GM12878 (cell line): ENCODE measurements at regions not wholly inside any gene's neighbourhood (a gene's known extent, or its start where the extent isn't known, plus 50 kb on each side); places are given as distances from the start of the nearest gene placed in this dataset.

Source experiments
- ATAC-seq: fragments of 200-7000 bp; cut with Tn5 transposase; 3 replicates; pipeline ENCODE4 v1.9.1; 2020; ENCODE audit warnings: mild to moderate bottlenecking, moderate library complexity
- BruUV-seq: library from RNA; stranded (reverse); fragments of 400-500 nt; replicated peaks from 2 replicates; lab custom pipeline; 2021; lab: Mats Ljungman, UMichigan
- CTCF ChIA-PET: fragments of 300-600 bp; sonication (Branson Sonifier 250); formaldehyde crosslinking; extraction: SDS; loops from one replicate; lab custom pipeline; 2021; ENCODE audit warnings: inconsistent platforms; lab: Yijun Ruan, JAX
- POLR2A ChIA-PET: fragments of 350-600 bp; formaldehyde crosslinking; extraction: SDS; loops from one replicate; lab custom pipeline; 2021; ENCODE audit warnings: inconsistent platforms; lab: Charles Lee
- RAD21 ChIA-PET: fragments of 300-600 bp; sonication (Branson Sonifier 250); formaldehyde crosslinking; loops from one replicate; lab custom pipeline; 2023; ENCODE audit warnings: antibody characterized with exemption; ENCODE audit not compliant: unreplicated experiment; lab: Charles Lee
- SMC1A ChIA-PET: fragments of 300-600 bp; sonication (Branson Sonifier 250); formaldehyde crosslinking; loops from one replicate; lab custom pipeline; 2023; ENCODE audit not compliant: unreplicated experiment, uncharacterized antibody; lab: Charles Lee
- DNase-seq: peaks from one replicate; pipeline ENCODE4 v3.0.0-alpha.2; 2011; ENCODE audit warnings: low read depth, low spot score
- FAIRE-seq: peaks from 3 replicates; lab custom pipeline; 2011; peaks lifted over from hg19 to GRCh38; lab: Jason Lieb, UNC
- H2AFZ ChIP-seq: 2 replicates; pipeline ENCODE4 v1.6.0; 2011; ENCODE audit warnings: low read depth, low read length, control low read depth; ENCODE audit not compliant: control insufficient read depth
- H3K27ac ChIP-seq: 2 replicates; pipeline ENCODE4 v1.5.1; 2011; ENCODE audit warnings: control low read depth; ENCODE audit not compliant: control insufficient read depth, insufficient read depth
- H3K27me3 ChIP-seq, 2 experiments: replicated peaks in 1 of 2; 2 replicates each; pipeline versions ENCODE4 v1.6.0 to v1.6.1; 2011; ENCODE audit warnings: low read length in 1 of 2; ENCODE audit not compliant: control insufficient read depth in 2 of 2, insufficient read depth in 2 of 2
- H3K36me3 ChIP-seq, 2 experiments: 2 replicates each; pipeline ENCODE4 v1.5.1; 2011; ENCODE audit warnings: low read length in 1 of 2; ENCODE audit not compliant: control insufficient read depth in 2 of 2, insufficient read depth in 2 of 2
- H3K4me1 ChIP-seq: 2 replicates; pipeline ENCODE4 v1.6.1; 2011; ENCODE audit warnings: mild to moderate bottlenecking, low read length, moderate library complexity, mixed read lengths; ENCODE audit not compliant: control insufficient read depth, insufficient read depth
- H3K4me2 ChIP-seq: 2 replicates; pipeline ENCODE4 v1.6.0; 2011; ENCODE audit warnings: control low read depth; ENCODE audit not compliant: control insufficient read depth, insufficient read depth
- H3K4me3 ChIP-seq: fragments of 200-600 bp; sonication (generic); 2 replicates; pipeline ENCODE4 v1.5.1; 2016
- H3K79me2 ChIP-seq: 2 replicates; pipeline ENCODE4 v1.6.0; 2011; ENCODE audit warnings: low read length; ENCODE audit not compliant: control insufficient read depth, insufficient read depth
- H3K9ac ChIP-seq: 2 replicates; pipeline ENCODE4 v1.8.0; 2011; ENCODE audit warnings: low read length, control low read depth, mixed read lengths; ENCODE audit not compliant: control insufficient read depth, insufficient read depth
- H3K9me3 ChIP-seq: replicated peaks from 3 replicates; pipeline ENCODE4 v1.5.1; 2011; ENCODE audit warnings: mild to moderate bottlenecking, low read length; ENCODE audit not compliant: control insufficient read depth, insufficient read depth
- H4K20me1 ChIP-seq: 2 replicates; pipeline ENCODE4 v1.6.0; 2011; ENCODE audit not compliant: control insufficient read depth, insufficient read depth
- ATF7 ChIP-seq: fragments of 450-650 bp; IDR thresholded peaks from 2 replicates; pipeline ENCODE4 v1.6.1; 2016; ENCODE audit warnings: low read depth, mild to moderate bottlenecking
- E4F1 ChIP-seq: fragments of 450-650 bp; IDR thresholded peaks from 2 replicates; pipeline ENCODE4 v1.6.1; 2018; ENCODE audit warnings: borderline replicate concordance, mild to moderate bottlenecking; ENCODE audit not compliant: partially characterized antibody
- GABPA ChIP-seq: IDR thresholded peaks from 2 replicates; pipeline ENCODE4 v1.6.1; 2014; ENCODE audit warnings: antibody characterized with exemption, low read depth, mild to moderate bottlenecking, inconsistent platforms
- MEF2A ChIP-seq: IDR thresholded peaks from 2 replicates; pipeline ENCODE4 v1.6.1; 2011; ENCODE audit warnings: low read depth, mild to moderate bottlenecking, low read length, moderate library complexity; ENCODE audit not compliant: insufficient read depth
- MTA3 ChIP-seq: IDR thresholded peaks from 2 replicates; pipeline ENCODE4 v1.6.1; 2012; ENCODE audit warnings: low read length, inconsistent platforms, borderline replicate concordance
- SREBF2 ChIP-seq: IDR thresholded peaks from 2 replicates; pipeline ENCODE4 v1.6.1; 2012; ENCODE audit warnings: mild to moderate bottlenecking, low read length
- STAT1 ChIP-seq: fragments of 450-650 bp; conservative IDR thresholded peaks from 2 replicates; pipeline ENCODE4 v1.6.1; 2014; ENCODE audit warnings: antibody characterized with exemption, mild to moderate bottlenecking
- STAT3 ChIP-seq: IDR thresholded peaks from 2 replicates; pipeline ENCODE4 v1.6.1; 2011; ENCODE audit warnings: low read depth, low read length, improper control_type of control experiment
- ZSCAN29 ChIP-seq: fragments of 450-650 bp; IDR thresholded peaks from 2 replicates; pipeline ENCODE4 v1.6.1; 2017; ENCODE audit warnings: mild to moderate bottlenecking, moderate library complexity
- WGBS: methylation state at CpG from one replicate; pipeline ENCODE4 v1.1.6; 2016; ENCODE audit warnings: low lambda C conversion rate; ENCODE audit not compliant: insufficient replicate concordance, insufficient coverage; ENCODE audit errors: missing lambda C conversion rate; 5-methylcytosine and 5-hydroxymethylcytosine counted together
- in situ Hi-C: fragments of 300-500 bp; cut with MboI; formaldehyde crosslinking; loops from 9 replicates; pipeline ENCODE4 v1.14.3; 2018; ENCODE audit warnings: mixed read lengths
- intact Hi-C: fragments of 100-400 bp; cut with micrococcal nuclease; formaldehyde crosslinking; loops from one replicate; pipeline ENCODE4 v1.14.2; 2022; ENCODE audit not compliant: unreplicated experiment

DNA sequence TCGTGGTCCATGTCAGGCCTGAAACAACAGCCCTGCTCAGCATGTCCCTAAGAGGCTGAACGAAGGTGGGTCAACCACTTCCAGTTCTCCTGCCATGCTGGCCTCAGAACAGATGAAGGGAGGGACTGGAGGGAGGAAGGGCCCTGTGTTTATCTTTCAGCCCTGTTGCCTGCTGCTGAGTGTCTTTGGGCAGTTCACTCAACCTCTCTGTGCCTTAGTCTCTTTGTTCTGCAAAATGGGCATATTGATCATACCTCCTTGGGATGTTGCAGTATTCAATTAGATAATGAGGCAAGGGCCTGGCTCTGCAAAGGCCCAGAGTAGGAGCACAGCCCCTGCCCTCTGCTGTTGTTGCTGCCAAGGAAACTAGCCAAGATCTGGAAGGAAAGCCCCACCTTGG lies 207.5 kb downstream of the MN1 start:
- H3K4me2 ChIP-seq = no peak overlapping the region
- no peak for ATAC-seq
- in situ Hi-C loops = no loop called here
- no peak overlapping the region for H3K27ac ChIP-seq
- FAIRE-seq = no peak
- no TSS peak for BruUV-seq
- no peaks in the 10 kb centered on the region for H3K79me2 ChIP-seq
- H3K4me3 ChIP-seq = no peak overlapping the region
- WGBS = 3% methylated on average over 2 of the region's 2 CpGs
- no peaks in the 10 kb centered on the region for H4K20me1 ChIP-seq
- H3K9me3 ChIP-seq = no peaks in the 10 kb centered on the region
- DNase-seq = no peak
- H3K9ac ChIP-seq = no peak overlapping the region
- no peaks in the 10 kb centered on the region for H3K4me1 ChIP-seq
- TF ChIP-seq MTA3 (no peak), SREBF2 (no peak), STAT3 (no peak), GABPA (no peak), MEF2A (no peak), ZSCAN29 (no peak), ATF7 (no peak), E4F1 (no peak), STAT1 (no peak)
- POLR2A ChIA-PET = no interaction called here
- SMC1A ChIA-PET = no interaction called here
- CTCF ChIA-PET = no interaction called here
- H2AFZ ChIP-seq = no peak overlapping the region
- H3K27me3 ChIP-seq = no peaks in the 10 kb centered on the region; a peak in 1 of 4 replicates
- RAD21 ChIA-PET = no interaction called here
- H3K36me3 ChIP-seq = no peaks in the 10 kb centered on the region
- intact Hi-C loops = no loop called here
